ENCODE measurements at regions not wholly inside any gene's neighbourhood (a gene's known extent, or its start where the extent isn't known, plus 50 kb on each side); places are given as distances from the start of the nearest gene placed in this dataset.
"Not testable (repeated sequence)": the region's sequence is repeated elsewhere in the genome, so short reads cannot be mapped to it uniquely, and the experiment has no call there.

DNA sequence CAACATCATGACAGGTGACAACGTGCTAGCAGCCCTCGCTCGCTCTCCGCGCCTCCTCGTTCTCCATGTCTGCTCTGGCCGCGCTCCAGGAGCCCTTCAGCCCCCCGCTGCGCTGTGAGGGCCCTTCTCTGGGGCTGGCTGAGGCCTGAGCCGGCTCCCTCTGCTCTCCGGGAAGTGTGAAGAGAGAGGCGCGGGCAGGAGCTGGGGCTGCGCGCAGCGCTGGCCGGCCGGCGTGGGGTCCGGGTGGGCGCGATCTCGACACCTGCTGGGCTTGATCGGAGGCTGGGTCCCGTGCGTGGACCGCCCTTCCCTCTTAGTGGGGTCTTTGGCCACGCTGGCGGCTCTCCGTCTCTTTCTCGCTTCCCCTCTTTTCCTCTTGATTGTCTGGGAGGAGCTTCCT lies 195.5 kb downstream of the ANKRD30BL start:
- intact Hi-C loops (cut with DNase I; ENCODE audit: low total_unique reads) (no loop called here), in situ Hi-C loops (cut with MboI; ENCODE audit: low sequenced_read_pairs in 4 of 4) (no loop called here)
- DNase-seq (no peak), ATAC-seq (no peak)
- Histone ChIP-seq H3K36me3 (no peaks in the 10 kb centered on the region), H3K27ac (no peak overlapping the region), H3K27me3 (no peaks in the 10 kb centered on the region), H3K4me3 (no peak overlapping the region), H3K4me1 (no peaks in the 10 kb centered on the region), H3K9me3 (no peaks in the 10 kb centered on the region)
- TF ChIP-seq, protein P1, sequence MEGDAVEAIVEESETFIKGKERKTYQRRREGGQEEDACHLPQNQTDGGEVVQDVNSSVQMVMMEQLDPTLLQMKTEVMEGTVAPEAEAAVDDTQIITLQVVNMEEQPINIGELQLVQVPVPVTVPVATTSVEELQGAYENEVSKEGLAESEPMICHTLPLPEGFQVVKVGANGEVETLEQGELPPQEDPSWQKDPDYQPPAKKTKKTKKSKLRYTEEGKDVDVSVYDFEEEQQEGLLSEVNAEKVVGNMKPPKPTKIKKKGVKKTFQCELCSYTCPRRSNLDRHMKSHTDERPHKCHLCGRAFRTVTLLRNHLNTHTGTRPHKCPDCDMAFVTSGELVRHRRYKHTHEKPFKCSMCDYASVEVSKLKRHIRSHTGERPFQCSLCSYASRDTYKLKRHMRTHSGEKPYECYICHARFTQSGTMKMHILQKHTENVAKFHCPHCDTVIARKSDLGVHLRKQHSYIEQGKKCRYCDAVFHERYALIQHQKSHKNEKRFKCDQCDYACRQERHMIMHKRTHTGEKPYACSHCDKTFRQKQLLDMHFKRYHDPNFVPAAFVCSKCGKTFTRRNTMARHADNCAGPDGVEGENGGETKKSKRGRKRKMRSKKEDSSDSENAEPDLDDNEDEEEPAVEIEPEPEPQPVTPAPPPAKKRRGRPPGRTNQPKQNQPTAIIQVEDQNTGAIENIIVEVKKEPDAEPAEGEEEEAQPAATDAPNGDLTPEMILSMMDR (IDR thresholded peaks at IDR 0.05 in 4 of 5, conservative IDR thresholded peaks at IDR 0.05 in 1 of 5), result no peak
- no peak for TF ChIP-seq POLR2A (IDR thresholded peaks at IDR 0.05)

GRCh38 chr2:131958019-131958609 lies 203.6 kb downstream of the ANKRD30BL start:
- H3K27ac ChIP-seq; H3K4me3 ChIP-seq; in situ Hi-C loops (cut with MboI; ENCODE audit: low sequenced_read_pairs in 4 of 4); H3K4me1 ChIP-seq; H3K9me3 ChIP-seq; DNase-seq; intact Hi-C loops (cut with DNase I; ENCODE audit: low total_unique reads); H3K27me3 ChIP-seq; ATAC-seq; H3K36me3 ChIP-seq: not testable (repeated sequence)

GRCh38 chr2:131948641-131949040 lies 213.1 kb downstream of the ANKRD30BL start:
- in situ Hi-C loops (cut with MboI; ENCODE audit: low sequenced_read_pairs in 4 of 4); intact Hi-C loops (cut with DNase I; ENCODE audit: low total_unique reads); H3K4me1 ChIP-seq; H3K4me3 ChIP-seq; H3K27me3 ChIP-seq; H3K27ac ChIP-seq; ATAC-seq; H3K36me3 ChIP-seq; DNase-seq; H3K9me3 ChIP-seq: not testable (repeated sequence)

GRCh38 chr2:131923287-131923686 lies 238.5 kb downstream of the ANKRD30BL start:
- H3K4me1 ChIP-seq; H3K36me3 ChIP-seq; H3K4me3 ChIP-seq; DNase-seq; H3K9me3 ChIP-seq; in situ Hi-C loops (cut with MboI; ENCODE audit: low sequenced_read_pairs in 4 of 4); intact Hi-C loops (cut with DNase I; ENCODE audit: low total_unique reads); H3K27ac ChIP-seq; H3K27me3 ChIP-seq; ATAC-seq: not testable (repeated sequence)

DNA sequence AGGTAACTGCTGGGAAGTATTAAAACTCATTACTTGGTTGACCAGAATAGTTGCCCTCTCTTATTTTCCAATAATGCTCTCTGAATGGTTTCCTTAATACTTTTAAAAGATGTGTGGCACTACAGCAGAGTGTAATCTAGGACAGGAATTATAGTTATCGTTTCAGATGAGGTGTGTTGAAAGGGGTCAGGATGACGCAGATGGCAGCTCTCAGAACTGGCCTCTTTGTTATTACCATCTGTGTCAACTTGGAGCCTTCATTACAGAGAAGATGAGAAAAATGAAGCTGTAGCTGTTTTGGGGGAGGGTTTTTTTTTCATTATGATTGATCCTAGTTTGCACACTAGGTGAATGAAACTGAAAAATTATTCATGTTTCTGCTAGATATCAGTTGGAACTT lies 238.9 kb downstream of the ANKRD30BL start:
- H3K9me3 ChIP-seq; H3K36me3 ChIP-seq; H3K4me3 ChIP-seq; H3K4me1 ChIP-seq; intact Hi-C loops (cut with DNase I; ENCODE audit: low total_unique reads); H3K27me3 ChIP-seq; DNase-seq; H3K27ac ChIP-seq; in situ Hi-C loops (cut with MboI; ENCODE audit: low sequenced_read_pairs in 4 of 4); ATAC-seq: not testable (repeated sequence)

All from gastrocnemius medialis (tissue), 4 donors.